HL-60 (cell line): ENCODE measurements at regions not wholly inside any gene's neighbourhood (a gene's known extent, or its start where the extent isn't known, plus 50 kb on each side); places are given as distances from the start of the nearest gene placed in this dataset.

Experiments used
- DNase-seq, 2 experiments: peaks; one replicate each; pipeline ENCODE4 v3.0.0-alpha.2; 2010 to 2020; ENCODE audit warnings: low read depth in 1 of 2, low spot score in 1 of 2
- H3K27ac ChIP-seq: fragments of 250-450 bp; sonication (Bioruptor Pico); replicated peaks from 2 replicates; pipeline ENCODE4 v1.5.1; 2020; ENCODE audit warnings: mild to moderate bottlenecking, moderate library complexity
- H3K27me3 ChIP-seq: fragments of 250-450 bp; sonication (Bioruptor Pico); 2 replicates; pipeline ENCODE4 v1.5.1; 2021; ENCODE audit warnings: mild to moderate bottlenecking, moderate library complexity; ENCODE audit not compliant: insufficient read depth, poor library complexity, severe bottlenecking
- H3K4me3 ChIP-seq: replicated peaks from 2 replicates; pipeline ENCODE4 v1.5.1; 2011; ENCODE audit warnings: mild to moderate bottlenecking, control low read depth, low read length; ENCODE audit not compliant: insufficient read depth
- CTCF ChIP-seq: IDR thresholded peaks from one replicate; pipeline ENCODE4 v1.5.1; 2011; ENCODE audit warnings: low read length, control low read depth, inconsistent platforms; ENCODE audit not compliant: insufficient read depth
- GABPA ChIP-seq: IDR thresholded peaks from 2 replicates; pipeline ENCODE4 v1.6.1; 2012; ENCODE audit warnings: low read depth
- POLR2AphosphoS5 ChIP-seq: IDR thresholded peaks from 2 replicates; pipeline ENCODE4 v1.6.1; 2012; ENCODE audit warnings: low read depth
- REST ChIP-seq: IDR thresholded peaks from 2 replicates; pipeline ENCODE4 v1.6.1; 2012; ENCODE audit warnings: low read depth; ENCODE audit not compliant: insufficient replicate concordance
- SPI1 ChIP-seq: IDR thresholded peaks from 2 replicates; pipeline ENCODE4 v1.6.1; 2012; ENCODE audit warnings: low read depth, mild to moderate bottlenecking, borderline replicate concordance

- H3K27me3 ChIP-seq: no peaks in the 10 kb centered on the region
- TF ChIP-seq CTCF: no peak
- no peak for TF ChIP-seq GABPA
- no peak for TF ChIP-seq SPI1
- TF ChIP-seq POLR2AphosphoS5: no peak
- TF ChIP-seq REST: no peak
- H3K4me3 ChIP-seq: no peak overlapping the region
- no peak overlapping the region for H3K27ac ChIP-seq
- DNase-seq: no peak
Measured at GRCh38 chr6:103268335-103268734, 1591.4 kb downstream of the HACE1 start.

GRCh38 chr6:103264020-103264419 lies 1595.7 kb downstream of the HACE1 start:
- no peak for DNase-seq
- no peak overlapping the region for H3K27ac ChIP-seq
- no peak overlapping the region for H3K4me3 ChIP-seq
- no peak for TF ChIP-seq POLR2AphosphoS5
- TF ChIP-seq SPI1: no peak
- TF ChIP-seq CTCF: no peak
- TF ChIP-seq REST: no peak
- H3K27me3 ChIP-seq: no peaks in the 10 kb centered on the region

GRCh38 chr6:103255132-103255531 lies 1604.6 kb downstream of the HACE1 start:
- no peak for DNase-seq
- H3K4me3 ChIP-seq: no peak overlapping the region
- TF ChIP-seq POLR2AphosphoS5 (no peak), CTCF (no peak), GABPA (no peak), REST (no peak), SPI1 (no peak)
- H3K27ac ChIP-seq: no peak overlapping the region
- H3K27me3 ChIP-seq: no peaks in the 10 kb centered on the region
